ENCODE measurements at regions not wholly inside any gene's neighbourhood (a gene's known extent, or its start where the extent isn't known, plus 50 kb on each side); places are given as distances from the start of the nearest gene placed in this dataset.

- Histone ChIP-seq H3K4me1 (no peaks in the 10 kb centered on the region), H3K9me3 (no peaks in the 10 kb centered on the region), H3K27ac (no peak overlapping the region), H3K4me3 (no peak overlapping the region), H3K27me3 (no peaks in the 10 kb centered on the region), H3K36me3 (no peaks in the 10 kb centered on the region)
- TF ChIP-seq POLR2A (IDR thresholded peaks at IDR 0.05) (no peak), CTCF (IDR thresholded peaks at IDR 0.05) (no peak)
- DNase-seq = no peak
- intact Hi-C loops (cut with DNase I; ENCODE audit: low total_unique reads) = no loop called here
Measured at GRCh38 chr2:7609556-7609955, 692.3 kb downstream of the RNF144A start.

GRCh38 chr2:7609974-7610373, 692.8 kb downstream of the RNF144A start:
- DNase-seq = no peak
- H3K4me1 ChIP-seq = no peaks in the 10 kb centered on the region
- H3K4me3 ChIP-seq = no peak overlapping the region
- H3K27ac ChIP-seq = no peak overlapping the region
- H3K27me3 ChIP-seq = no peaks in the 10 kb centered on the region
- no peaks in the 10 kb centered on the region for H3K36me3 ChIP-seq
- TF ChIP-seq CTCF (IDR thresholded peaks at IDR 0.05) (no peak), POLR2A (IDR thresholded peaks at IDR 0.05) (no peak)
- intact Hi-C loops (cut with DNase I; ENCODE audit: low total_unique reads) = no loop called here
- no peaks in the 10 kb centered on the region for H3K9me3 ChIP-seq

- DNase-seq = no peak
- TF ChIP-seq CTCF (IDR thresholded peaks at IDR 0.05) (no peak), POLR2A (IDR thresholded peaks at IDR 0.05) (no peak)
- H3K27ac ChIP-seq = no peak overlapping the region
- no peak overlapping the region for H3K4me3 ChIP-seq
- no peaks in the 10 kb centered on the region for H3K4me1 ChIP-seq
- no peaks in the 10 kb centered on the region for H3K9me3 ChIP-seq
- intact Hi-C loops (cut with DNase I; ENCODE audit: low total_unique reads) = no loop called here
- H3K36me3 ChIP-seq = no peaks in the 10 kb centered on the region
- no peaks in the 10 kb centered on the region for H3K27me3 ChIP-seq
Measured at GRCh38 chr2:7611750-7612149, 694.5 kb downstream of the RNF144A start.

- intact Hi-C loops (cut with DNase I; ENCODE audit: low total_unique reads) = no loop called here
- Histone ChIP-seq H3K27ac (no peak overlapping the region), H3K27me3 (no peaks in the 10 kb centered on the region), H3K4me3 (no peak overlapping the region), H3K9me3 (no peaks in the 10 kb centered on the region), H3K4me1 (no peaks in the 10 kb centered on the region), H3K36me3 (no peaks in the 10 kb centered on the region)
- DNase-seq = no peak
- TF ChIP-seq POLR2A (IDR thresholded peaks at IDR 0.05) (no peak), CTCF (IDR thresholded peaks at IDR 0.05) (no peak)
Measured at GRCh38 chr2:7612969-7613368, 695.8 kb downstream of the RNF144A start.

- no peak for DNase-seq
- no peak for TF ChIP-seq CTCF (IDR thresholded peaks at IDR 0.05)
- TF ChIP-seq POLR2A (IDR thresholded peaks at IDR 0.05) = no peak
- no peaks in the 10 kb centered on the region for H3K9me3 ChIP-seq
- no peak overlapping the region for H3K27ac ChIP-seq
- H3K36me3 ChIP-seq = no peaks in the 10 kb centered on the region
- no peaks in the 10 kb centered on the region for H3K27me3 ChIP-seq
- no peaks in the 10 kb centered on the region for H3K4me1 ChIP-seq
- intact Hi-C loops (cut with DNase I; ENCODE audit: low total_unique reads) = no loop called here
- no peak overlapping the region for H3K4me3 ChIP-seq
Measured at GRCh38 chr2:7613831-7614230, 696.6 kb downstream of the RNF144A start.
